Smooth muscle cell (in vitro differentiated cells): ENCODE measurements at regions not wholly inside any gene's neighbourhood (a gene's known extent, or its start where the extent isn't known, plus 50 kb on each side); places are given as distances from the start of the nearest gene placed in this dataset.

Experiments used
- DNase-seq: peaks from one replicate; lab custom pipeline; 2025; ENCODE audit not compliant: unreplicated experiment; lab: John Stamatoyannopoulos, UW
- H2AFZ ChIP-seq: fragments of 200-600 bp; sonication (generic); 2 replicates; pipeline ENCODE4 v1.6.0; 2016; ENCODE audit warnings: antibody characterized with exemption, low read depth, mild to moderate bottlenecking
- H3F3A ChIP-seq: fragments of 200-600 bp; sonication (generic); 2 replicates; pipeline ENCODE4 v1.6.0; 2017; ENCODE audit warnings: antibody characterized with exemption, low read depth
- H3K27ac ChIP-seq: fragments of 200-600 bp; sonication (generic); 2 replicates; pipeline ENCODE4 v1.5.1; 2016; ENCODE audit warnings: low read depth, mild to moderate bottlenecking
- H3K27me3 ChIP-seq: fragments of 200-600 bp; sonication (generic); 2 replicates; pipeline ENCODE4 v1.6.1; 2016; ENCODE audit warnings: low read depth, mild to moderate bottlenecking
- H3K36me3 ChIP-seq: fragments of 200-600 bp; sonication (generic); 2 replicates; pipeline ENCODE4 v1.5.1; 2016; ENCODE audit warnings: low read depth
- H3K4me1 ChIP-seq: fragments of 200-600 bp; sonication (generic); 2 replicates; pipeline ENCODE4 v1.5.1; 2016; ENCODE audit warnings: low read depth
- H3K4me2 ChIP-seq: fragments of 200-600 bp; sonication (generic); 2 replicates; pipeline ENCODE4 v1.6.0; 2016; ENCODE audit warnings: mild to moderate bottlenecking
- H3K4me3 ChIP-seq: fragments of 200-600 bp; sonication (generic); 2 replicates; pipeline ENCODE4 v1.5.1; 2016; ENCODE audit warnings: mild to moderate bottlenecking
- H3K79me2 ChIP-seq: fragments of 200-600 bp; sonication (generic); 2 replicates; pipeline ENCODE4 v1.6.0; 2016; ENCODE audit warnings: low read depth, mild to moderate bottlenecking
- H3K9ac ChIP-seq: fragments of 200-600 bp; sonication (generic); 2 replicates; pipeline ENCODE4 v1.6.0; 2016; ENCODE audit warnings: low read depth
- H3K9me3 ChIP-seq: fragments of 200-600 bp; sonication (generic); replicated peaks from 2 replicates; pipeline ENCODE4 v1.5.1; 2016; ENCODE audit warnings: low read depth
- H4K20me1 ChIP-seq: fragments of 200-600 bp; sonication (generic); 2 replicates; pipeline ENCODE4 v1.6.0; 2016; ENCODE audit warnings: low read depth
- CTCF ChIP-seq: fragments of 200-600 bp; sonication (generic); IDR thresholded peaks from 2 replicates; pipeline ENCODE4 v1.5.1; 2017; ENCODE audit warnings: borderline replicate concordance, mild to moderate bottlenecking, antibody characterized with exemption; ENCODE audit not compliant: insufficient read depth, poor library complexity, severe bottlenecking
- WGBS: methylation state at CpG from one replicate; pipeline ENCODE4 v1.1.7; 2016; ENCODE audit warnings: low lambda C conversion rate; 5-methylcytosine and 5-hydroxymethylcytosine counted together

GRCh38 chr5:71882826-71883741, 164.0 kb downstream of the CARTPT start:
- Histone ChIP-seq H3K27me3 (no peaks in the 10 kb centered on the region), H3K36me3 (no peaks in the 10 kb centered on the region), H3K9ac (no peak overlapping the region), H3K4me3 (no peak overlapping the region), H3K79me2 (no peaks in the 10 kb centered on the region), H3F3A (peaks cover 9% of the 10 kb centered on the region), H4K20me1 (no peaks in the 10 kb centered on the region), H3K27ac (no peak overlapping the region), H3K4me1 (peaks cover 7% of the 10 kb centered on the region), H2AFZ (no peak overlapping the region), H3K9me3 (peaks cover 4% of the 10 kb centered on the region), H3K4me2 (no peak overlapping the region)
- 71% methylated on average over 10 of the region's 10 CpGs for WGBS
- no peak for TF ChIP-seq CTCF
- no peak for DNase-seq

DNA sequence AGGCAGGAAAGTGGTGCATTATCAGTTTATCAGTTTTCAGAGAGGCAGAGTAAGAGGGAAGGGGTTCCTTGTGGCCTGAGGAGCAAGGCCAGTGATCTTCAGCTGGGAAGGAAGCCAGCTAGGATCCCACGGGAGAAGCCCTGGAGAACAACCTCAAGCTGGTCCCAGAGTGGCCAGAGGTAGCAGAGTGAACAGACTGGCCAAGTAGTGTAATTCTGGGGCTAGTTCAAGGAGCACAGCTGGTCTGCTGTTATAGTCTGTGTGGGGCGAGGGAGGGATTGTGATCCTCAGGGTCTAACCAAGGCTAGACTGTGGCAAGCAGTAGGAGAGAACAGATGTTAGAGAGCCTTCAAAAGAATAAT, 164.6 kb downstream of the CARTPT start:
- H3F3A ChIP-seq: peaks cover 9% of the 10 kb centered on the region
- H3K36me3 ChIP-seq: no peaks in the 10 kb centered on the region
- H4K20me1 ChIP-seq: no peaks in the 10 kb centered on the region
- no peaks in the 10 kb centered on the region for H3K27me3 ChIP-seq
- no peak for TF ChIP-seq CTCF
- no peak overlapping the region for H3K4me3 ChIP-seq
- H3K4me2 ChIP-seq: no peak overlapping the region
- peaks cover 7% of the 10 kb centered on the region for H3K4me1 ChIP-seq
- no peak overlapping the region for H3K9ac ChIP-seq
- H3K79me2 ChIP-seq: no peaks in the 10 kb centered on the region
- no peaks in the 10 kb centered on the region for H3K9me3 ChIP-seq
- 79% methylated on average over 2 of the region's 2 CpGs for WGBS
- no peak overlapping the region for H3K27ac ChIP-seq
- no peak for DNase-seq
- H2AFZ ChIP-seq: no peak overlapping the region

GRCh38 chr5:71884926-71885325, 165.9 kb downstream of the CARTPT start:
- Histone ChIP-seq H4K20me1 (no peaks in the 10 kb centered on the region), H3K9ac (no peak overlapping the region), H3K4me2 (no peak overlapping the region), H3K4me3 (no peak overlapping the region), H3K9me3 (no peaks in the 10 kb centered on the region), H3K27ac (no peak overlapping the region), H3K79me2 (no peaks in the 10 kb centered on the region), H3K27me3 (no peaks in the 10 kb centered on the region), H3K36me3 (no peaks in the 10 kb centered on the region), H3K4me1 (peaks cover 7% of the 10 kb centered on the region), H2AFZ (no peak overlapping the region), H3F3A (peaks cover 9% of the 10 kb centered on the region)
- no peak for DNase-seq
- no peak for TF ChIP-seq CTCF

DNA sequence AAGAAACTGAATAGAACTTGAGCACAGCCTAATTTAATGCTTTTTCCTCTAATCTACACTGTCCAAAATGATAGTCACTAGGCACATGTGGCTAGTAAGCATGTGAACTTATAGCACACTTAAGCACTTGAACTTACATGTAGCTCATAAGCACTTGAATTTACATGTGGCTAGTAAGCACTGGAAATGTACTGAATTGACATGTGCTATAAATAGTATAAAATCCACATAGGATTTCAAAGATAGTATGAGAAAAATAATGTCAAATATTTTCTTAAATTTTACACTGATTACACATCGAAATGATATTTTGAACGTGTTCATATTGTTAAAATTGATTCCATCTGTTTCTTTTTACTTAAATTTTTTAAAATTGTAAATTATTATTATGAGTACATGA, 167.3 kb downstream of the CARTPT start:
- Histone ChIP-seq H3K4me1 (no peaks in the 10 kb centered on the region), H2AFZ (no peak overlapping the region), H4K20me1 (no peaks in the 10 kb centered on the region), H3K9ac (no peak overlapping the region), H3K9me3 (no peaks in the 10 kb centered on the region), H3K4me3 (no peak overlapping the region), H3K27me3 (no peaks in the 10 kb centered on the region), H3K79me2 (no peaks in the 10 kb centered on the region), H3K36me3 (no peaks in the 10 kb centered on the region), H3K4me2 (no peak overlapping the region), H3F3A (no peaks in the 10 kb centered on the region), H3K27ac (no peak overlapping the region)
- DNase-seq: no peak
- TF ChIP-seq CTCF: no peak
- 95% methylated on average over 2 of the region's 2 CpGs for WGBS
